BLaER1 treated with 17β-estradiol and CSF1 and Interleukin-3, amounts not matched to agents 10 nM and 100 nM (cell line): ENCODE measurements at regions not wholly inside any gene's neighbourhood (a gene's known extent, or its start where the extent isn't known, plus 50 kb on each side); places are given as distances from the start of the nearest gene placed in this dataset.
A peak's percentile ranks its signal among the peaks of the same experiment; 100 is the strongest.

Experiments
- H3K27ac ChIP-seq, 11 experiments: shearing (Covaris generic); formaldehyde crosslinking; 2 replicates each; pipeline ENCODE4 v1.8.1; 2022
- H3K27me3 ChIP-seq, 11 experiments: shearing (Covaris generic); formaldehyde crosslinking; 2 replicates each; pipeline ENCODE4 v1.8.1; 2022
- H3K36me3 ChIP-seq, 11 experiments: shearing (Covaris generic); formaldehyde crosslinking; 2 replicates each; pipeline ENCODE4 v1.8.1; 2022
- H3K4me1 ChIP-seq, 10 experiments: shearing (Covaris generic); formaldehyde crosslinking; 2 replicates each; pipeline ENCODE4 v1.8.1; 2022
- H3K4me2 ChIP-seq, 11 experiments: shearing (Covaris generic); formaldehyde crosslinking; 2 replicates each; pipeline ENCODE4 v1.8.1; 2022
- H3K4me3 ChIP-seq, 10 experiments: shearing (Covaris generic); formaldehyde crosslinking; 2 replicates each; pipeline ENCODE4 v1.8.1; 2022
- H3K9ac ChIP-seq, 11 experiments: shearing (Covaris generic); formaldehyde crosslinking; 2 replicates each; pipeline ENCODE4 v1.8.1; 2022
- H3K9me3 ChIP-seq, 11 experiments: shearing (Covaris generic); formaldehyde crosslinking; replicated peaks in 1 of 11; 2 replicates each; pipeline ENCODE4 v1.8.1; 2022
- H4K20me1 ChIP-seq, 11 experiments: shearing (Covaris generic); formaldehyde crosslinking; 2 replicates each; pipeline ENCODE4 v1.8.1; 2022
- Cebpa-rat ChIP-seq, 11 experiments: shearing (Covaris generic); IDR thresholded peaks; 2 replicates each; pipeline ENCODE4 v1.8.1; 2022

GRCh38 chr4:112901962-112902411 is 147.5 kb upstream of the ANK2 start:
- H3K27me3 ChIP-seq: no peaks in the 10 kb centered on the region
- no peaks in the 10 kb centered on the region for H4K20me1 ChIP-seq
- H3K9me3 ChIP-seq: no peaks in the 10 kb centered on the region
- no peaks in the 10 kb centered on the region for H3K36me3 ChIP-seq
- no peak overlapping the region for H3K27ac ChIP-seq
- no peak overlapping the region for H3K4me3 ChIP-seq
- no peak for TF ChIP-seq Cebpa-rat (IDR thresholded peaks at IDR 0.05)
- H3K4me2 ChIP-seq: no peak overlapping the region
- H3K4me1 ChIP-seq: no peaks in the 10 kb centered on the region
- H3K9ac ChIP-seq: no peak overlapping the region

GRCh38 chr4:112905728-112906127 is 143.7 kb upstream of the ANK2 start:
- Histone ChIP-seq H3K4me2 (no peak overlapping the region), H3K36me3 (no peaks in the 10 kb centered on the region), H3K9me3 (no peaks in the 10 kb centered on the region), H3K9ac (no peak overlapping the region), H3K27ac (no peak overlapping the region), H3K4me1 (peaks cover 5 to 18% (median 12%) of the 10 kb centered on the region in 10 experiments; a peak in 17 of 20 replicates), H3K4me3 (no peak overlapping the region), H4K20me1 (no peaks in the 10 kb centered on the region), H3K27me3 (no peaks in the 10 kb centered on the region)
- no peak for TF ChIP-seq Cebpa-rat (IDR thresholded peaks at IDR 0.05)

- no peak for TF ChIP-seq Cebpa-rat (IDR thresholded peaks at IDR 0.05)
Measured at GRCh38 chr4:112908511-112908910, 140.9 kb upstream of the ANK2 start.

GRCh38 chr4:112910109-112910736 is 139.2 kb upstream of the ANK2 start:
- no peak for TF ChIP-seq Cebpa-rat (IDR thresholded peaks at IDR 0.05)
- Histone ChIP-seq H3K4me3 (peak overlapping the region in 3 of 10 experiments; percentile 2 to 31 (median 25); a peak in 5 of 20 replicates), H3K4me1 (peaks cover 5 to 24% (median 12%) of the 10 kb centered on the region in 10 experiments; a peak in 17 of 20 replicates), H3K27me3 (no peaks in the 10 kb centered on the region), H3K36me3 (no peaks in the 10 kb centered on the region), H3K27ac (no peak overlapping the region), H3K4me2 (peak overlapping the region; percentile 24 to 81 (median 53); a peak in 21 of 22 replicates), H4K20me1 (no peaks in the 10 kb centered on the region), H3K9ac (peak overlapping the region in 3 of 11 experiments; percentile 1 to 32 (median 25); a peak in 1 of 22 replicates), H3K9me3 (no peaks in the 10 kb centered on the region)

More at GRCh38 chr4:112908511-112908910, 140.9 kb upstream of the ANK2 start:
- no peaks in the 10 kb centered on the region for H3K27me3 ChIP-seq
- no peaks in the 10 kb centered on the region for H3K36me3 ChIP-seq
- H3K4me1 ChIP-seq: peaks cover 5 to 24% (median 12%) of the 10 kb centered on the region in 10 experiments; a peak in 17 of 20 replicates
- H3K4me3 ChIP-seq: no peak overlapping the region
- H4K20me1 ChIP-seq: no peaks in the 10 kb centered on the region
- H3K9ac ChIP-seq: no peak overlapping the region
- no peaks in the 10 kb centered on the region for H3K9me3 ChIP-seq
- peak overlapping the region in 2 of 11 experiments; percentile 7 to 23; a peak in 2 of 22 replicates for H3K4me2 ChIP-seq
- H3K27ac ChIP-seq: no peak overlapping the region

GRCh38 chr4:112916868-112917267 is 132.6 kb upstream of the ANK2 start:
- Histone ChIP-seq H3K4me1 (no peaks in the 10 kb centered on the region), H3K36me3 (no peaks in the 10 kb centered on the region), H3K9me3 (no peaks in the 10 kb centered on the region), H4K20me1 (no peaks in the 10 kb centered on the region), H3K4me3 (no peak overlapping the region), H3K27ac (no peak overlapping the region), H3K9ac (no peak overlapping the region), H3K27me3 (no peaks in the 10 kb centered on the region), H3K4me2 (no peak overlapping the region)
- TF ChIP-seq Cebpa-rat (IDR thresholded peaks at IDR 0.05): no peak

GRCh38 chr4:112923516-112923915 is 125.9 kb upstream of the ANK2 start:
- no peak overlapping the region for H3K9ac ChIP-seq
- H3K4me2 ChIP-seq: peak overlapping the region in 8 of 11 experiments; percentile 11 to 53 (median 22); a peak in 10 of 22 replicates
- TF ChIP-seq Cebpa-rat (IDR thresholded peaks at IDR 0.05): no peak
- H3K36me3 ChIP-seq: no peaks in the 10 kb centered on the region
- no peaks in the 10 kb centered on the region for H3K27me3 ChIP-seq
- no peaks in the 10 kb centered on the region for H4K20me1 ChIP-seq
- peaks cover 0 to 21% (median 16%) of the 10 kb centered on the region in 10 experiments; a peak in 18 of 20 replicates for H3K4me1 ChIP-seq
- H3K4me3 ChIP-seq: no peak overlapping the region
- H3K27ac ChIP-seq: peak overlapping the region in 6 of 11 experiments; percentile 9 to 54 (median 36); a peak in 9 of 22 replicates
- no peaks in the 10 kb centered on the region for H3K9me3 ChIP-seq

GRCh38 chr4:112926819-112927218 is 122.6 kb upstream of the ANK2 start:
- no peak overlapping the region for H3K27ac ChIP-seq
- no peak for TF ChIP-seq Cebpa-rat (IDR thresholded peaks at IDR 0.05)
- no peaks in the 10 kb centered on the region for H3K27me3 ChIP-seq
- no peaks in the 10 kb centered on the region for H3K36me3 ChIP-seq
- no peak overlapping the region for H3K4me3 ChIP-seq
- H3K4me1 ChIP-seq: peaks cover 0 to 32% (median 27%) of the 10 kb centered on the region in 10 experiments; a peak in 18 of 20 replicates
- no peaks in the 10 kb centered on the region for H3K9me3 ChIP-seq
- no peak overlapping the region for H3K9ac ChIP-seq
- H4K20me1 ChIP-seq: no peaks in the 10 kb centered on the region
- 0 out of 22 replicates have a peak overlapping the region, but pooled peaks of 1 of the 11 experiments have one; percentile 6 for H3K4me2 ChIP-seq

GRCh38 chr4:112927544-112927943 is 121.9 kb upstream of the ANK2 start:
- no peak overlapping the region for H3K27ac ChIP-seq
- H4K20me1 ChIP-seq: no peaks in the 10 kb centered on the region
- H3K4me3 ChIP-seq: no peak overlapping the region
- peaks cover 0 to 32% (median 27%) of the 10 kb centered on the region in 10 experiments; a peak in 18 of 20 replicates for H3K4me1 ChIP-seq
- H3K36me3 ChIP-seq: no peaks in the 10 kb centered on the region
- H3K9me3 ChIP-seq: no peaks in the 10 kb centered on the region
- TF ChIP-seq Cebpa-rat (IDR thresholded peaks at IDR 0.05): no peak
- H3K9ac ChIP-seq: no peak overlapping the region
- H3K27me3 ChIP-seq: no peaks in the 10 kb centered on the region
- H3K4me2 ChIP-seq: no peak overlapping the region

- no peaks in the 10 kb centered on the region for H3K36me3 ChIP-seq
Measured at GRCh38 chr4:112931001-112931400, 118.5 kb upstream of the ANK2 start.

More at GRCh38 chr4:112931001-112931400, 118.5 kb upstream of the ANK2 start:
- Histone ChIP-seq H3K9ac (no peak overlapping the region), H3K9me3 (no peaks in the 10 kb centered on the region), H3K4me1 (peaks cover 0 to 19% (median 11%) of the 10 kb centered on the region in 10 experiments; a peak in 13 of 20 replicates), H3K4me2 (peak overlapping the region in 7 of 11 experiments; percentile 1 to 50 (median 18); a peak in 9 of 22 replicates), H3K27ac (0 out of 22 replicates have a peak overlapping the region, but pooled peaks of 1 of the 11 experiments have one; percentile 19), H3K27me3 (no peaks in the 10 kb centered on the region), H3K4me3 (no peak overlapping the region), H4K20me1 (no peaks in the 10 kb centered on the region)
- no peak for TF ChIP-seq Cebpa-rat (IDR thresholded peaks at IDR 0.05)
